Suppressor macrophage treated with lipopolysaccharide for 4 hours (primary cell): ENCODE measurements at regions not wholly inside any gene's neighbourhood (a gene's known extent, or its start where the extent isn't known, plus 50 kb on each side); places are given as distances from the start of the nearest gene placed in this dataset.

ENCODE experiments used
- DNase-seq: peaks from one replicate; pipeline ENCODE4 v3.0.0-alpha.2; 2020

GRCh38 chr10:85259908-85260307, 931.5 kb downstream of the CCSER2 start:
- no peak for DNase-seq

- no peak for DNase-seq
Observed at GRCh38 chr10:85262992-85263391, 934.6 kb downstream of the CCSER2 start.

GRCh38 chr10:85265121-85265520, 936.7 kb downstream of the CCSER2 start:
- DNase-seq = no peak

GRCh38 chr10:85266808-85267207, 938.4 kb downstream of the CCSER2 start:
- DNase-seq = no peak

- DNase-seq = no peak
Observed at GRCh38 chr10:85280014-85280413, 951.6 kb downstream of the CCSER2 start.

GRCh38 chr10:85284778-85285770, 956.7 kb downstream of the CCSER2 start:
- DNase-seq = no peak

- no peak for DNase-seq
Observed at GRCh38 chr10:85293483-85293882, 965.1 kb downstream of the CCSER2 start.

GRCh38 chr10:85311613-85312337, 983.4 kb downstream of the CCSER2 start:
- no peak for DNase-seq

- DNase-seq = no peak
Observed at GRCh38 chr10:85315657-85316056, 987.3 kb downstream of the CCSER2 start.

GRCh38 chr10:85316276-85316675, 987.9 kb downstream of the CCSER2 start:
- no peak for DNase-seq

- DNase-seq = no peak
Observed at GRCh38 chr10:85317827-85318226, 989.4 kb downstream of the CCSER2 start.

GRCh38 chr10:85318809-85319807, 990.7 kb downstream of the CCSER2 start:
- no peak for DNase-seq

- no peak for DNase-seq
Observed at GRCh38 chr10:85319826-85320225, 991.4 kb downstream of the CCSER2 start.

GRCh38 chr10:85333594-85333993, 1005.2 kb downstream of the CCSER2 start:
- DNase-seq = no peak

GRCh38 chr10:85362401-85362800, 1004.2 kb downstream of the GRID1 start:
- no peak for DNase-seq

GRCh38 chr10:85377029-85377806, 989.4 kb downstream of the GRID1 start:
- DNase-seq = no peak

- DNase-seq = no peak
Observed at GRCh38 chr10:85379338-85379737, 987.3 kb downstream of the GRID1 start.

GRCh38 chr10:85400981-85401695, 965.5 kb downstream of the GRID1 start:
- no peak for DNase-seq

GRCh38 chr10:85402541-85402940, 964.1 kb downstream of the GRID1 start:
- DNase-seq = no peak

- no peak for DNase-seq
Observed at GRCh38 chr10:85407088-85407487, 959.5 kb downstream of the GRID1 start.

- no peak for DNase-seq
Observed at GRCh38 chr10:85408388-85408787, 958.2 kb downstream of the GRID1 start.
